HG02588 (cell line): ENCODE measurements at regions not wholly inside any gene's neighbourhood (a gene's known extent, or its start where the extent isn't known, plus 50 kb on each side); places are given as distances from the start of the nearest gene placed in this dataset.

Experiments
- ATAC-seq: cut with Tn5 transposase; IDR thresholded peaks from one replicate; pipeline ENCODE4 v1.9.1; 2021; ENCODE audit warnings: mild to moderate bottlenecking, moderate library complexity; ENCODE audit not compliant: unreplicated experiment

DNA sequence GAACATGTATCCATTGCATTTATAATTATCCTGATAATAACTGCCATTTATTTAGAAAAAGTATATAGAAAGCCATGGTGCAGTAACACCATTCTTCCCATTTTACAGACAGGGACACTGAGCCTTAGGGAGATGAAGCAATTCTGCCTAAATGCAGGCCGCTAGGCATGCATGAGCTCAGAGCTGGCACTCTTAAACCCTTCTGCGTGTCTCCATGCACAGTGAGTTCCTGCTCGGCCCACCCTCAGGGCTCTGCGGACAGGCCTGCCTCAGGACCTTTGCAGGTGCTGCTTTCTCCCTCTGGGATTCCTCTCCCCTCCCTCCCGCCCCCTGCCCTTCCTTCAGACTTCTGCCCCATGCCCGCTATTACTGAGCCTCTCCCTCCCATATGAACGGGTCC lies 54.3 kb upstream of the WSB1 start:
- no peak for ATAC-seq

- ATAC-seq: no peak
Observed at GRCh38 chr17:27240086-27240801, 53.7 kb upstream of the WSB1 start.

DNA sequence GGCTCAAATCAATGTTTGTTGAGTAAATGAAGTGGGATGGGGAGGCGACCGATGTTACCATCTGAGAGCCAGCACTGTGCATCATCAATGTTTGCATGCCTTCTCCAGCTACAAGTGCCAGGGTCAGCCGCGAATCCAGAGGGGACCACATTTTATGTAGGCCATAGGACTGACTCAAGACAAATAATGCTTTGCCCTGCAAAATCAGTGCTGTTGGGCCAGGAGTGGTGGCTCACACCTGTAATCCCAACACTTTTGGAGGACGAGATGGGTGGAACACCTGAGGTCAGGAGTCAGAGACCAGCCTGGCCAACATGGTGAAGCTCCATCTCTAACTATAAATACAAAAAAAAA lies 53.1 kb upstream of the WSB1 start:
- no peak for ATAC-seq

- ATAC-seq: peak; percentile 46
Observed at GRCh38 chr17:27241346-27241946, 52.5 kb upstream of the WSB1 start.

DNA sequence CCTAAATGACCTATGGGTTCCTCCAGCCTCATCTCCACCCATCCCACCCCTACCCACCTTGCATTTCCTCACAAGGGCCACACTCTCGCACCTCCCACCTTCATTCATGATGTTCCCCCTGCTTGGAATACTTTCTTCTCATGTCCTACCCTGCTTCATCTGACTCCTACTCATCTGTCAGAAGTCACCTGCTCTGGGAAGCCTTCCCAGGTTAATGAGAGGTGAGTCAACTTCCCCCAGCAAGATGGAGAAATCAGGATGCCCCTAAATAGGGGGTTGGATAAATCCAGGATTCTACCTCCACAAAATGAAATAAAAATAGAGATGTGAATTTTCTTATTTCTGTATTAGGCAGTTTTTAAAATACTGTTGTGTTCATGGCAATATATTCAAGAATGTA lies 51.0 kb upstream of the WSB1 start:
- ATAC-seq: no peak

GRCh38 chr17:27244011-27244410 lies 49.9 kb upstream of the WSB1 start:
- no peak for ATAC-seq
